ENCODE measurements at regions not wholly inside any gene's neighbourhood (a gene's known extent, or its start where the extent isn't known, plus 50 kb on each side); places are given as distances from the start of the nearest gene placed in this dataset.
A peak's percentile ranks its signal among the peaks of the same experiment; 100 is the strongest.

DNA sequence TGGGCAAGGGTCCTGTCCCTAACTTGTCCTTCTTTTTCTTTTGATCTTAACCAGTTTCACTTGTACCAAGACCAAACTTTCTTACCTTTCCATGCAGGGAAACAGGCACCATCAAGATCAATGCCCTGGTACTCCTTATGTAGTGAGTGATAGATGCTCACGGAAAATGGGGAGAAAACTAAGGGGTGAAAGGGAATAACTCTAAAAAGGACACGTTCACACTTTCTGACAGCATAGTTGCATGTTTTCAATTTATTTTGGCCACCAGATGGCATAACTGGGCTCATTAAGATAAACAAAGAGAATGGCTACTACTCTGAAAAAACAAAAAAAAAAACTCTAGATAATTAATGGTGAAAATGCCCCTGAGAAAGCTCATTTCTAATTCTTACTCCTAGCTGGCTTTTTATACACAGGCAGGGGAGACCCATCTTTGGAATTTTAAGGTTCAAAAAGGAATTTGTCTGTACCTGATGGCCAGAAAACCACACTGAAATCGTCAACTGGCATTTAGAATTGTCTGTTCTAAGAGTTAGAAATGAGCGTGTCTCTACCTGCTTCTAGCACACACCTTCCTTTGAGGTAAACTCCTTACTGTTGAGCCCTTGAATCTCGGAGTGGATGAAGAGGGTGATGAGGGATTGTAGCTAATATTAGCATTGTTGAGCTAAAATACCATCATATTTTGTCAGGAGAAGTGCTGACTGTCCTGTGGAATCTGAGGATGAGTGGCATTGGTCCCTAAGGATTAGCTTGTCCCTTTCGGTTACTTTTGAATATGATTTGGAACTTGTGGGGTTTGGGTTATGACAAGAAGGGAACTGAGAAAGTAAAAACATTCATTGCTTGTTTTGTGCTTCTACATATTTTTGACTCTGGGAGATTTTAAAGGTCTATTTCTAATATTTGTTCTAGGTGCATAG, 62.2 kb upstream of the DDR1 start (continued):
- TF ChIP-seq BRCA1 (IDR thresholded peaks at IDR 0.05; ENCODE audit: low read depth, low read length) (no peak), KAT2A (conservative IDR thresholded peaks at IDR 0.05; ENCODE audit: control insufficient read depth, low read depth, low read length) (no peak), ZZZ3 (IDR thresholded peaks at IDR 0.05; ENCODE audit: control insufficient read depth, insufficient read length, low read depth) (no peak), IKZF2 (IDR thresholded peaks at IDR 0.05) (peak; percentile 82 to 88), SRF (IDR thresholded peaks at IDR 0.05; ENCODE audit: low read depth in 2 of 2, low read length in 2 of 2) (no peak), MXI1 (IDR thresholded peaks at IDR 0.05; ENCODE audit: low read depth, low read length) (no peak), NRF1 (conservative IDR thresholded peaks at IDR 0.05; ENCODE audit: low read depth, low read length) (no peak), POU2F2 (IDR thresholded peaks at IDR 0.05; ENCODE audit: borderline replicate concordance, low read depth, low read length) (no peak), CHD1 (IDR thresholded peaks at IDR 0.05; ENCODE audit: low read depth, low read length) (no peak), NR2C2 (IDR thresholded peaks at IDR 0.05; ENCODE audit: borderline replicate concordance, control insufficient read depth, insufficient read length, low read depth) (no peak), POLR2AphosphoS5 (IDR thresholded peaks at IDR 0.05; ENCODE audit: low read length) (no peak), EZH2 (IDR thresholded peaks at IDR 0.05; ENCODE audit: borderline replicate concordance, control insufficient read depth, low read depth, low read length) (no peak), JUNB (IDR thresholded peaks at IDR 0.05) (no peak; the same call in 1 of the 2 replicates), SREBF1 (IDR thresholded peaks at IDR 0.05; ENCODE audit: low read length) (no peak), HCFC1 (IDR thresholded peaks at IDR 0.05; ENCODE audit: low read length) (no peak), ZNF384 (IDR thresholded peaks at IDR 0.05; ENCODE audit: borderline replicate concordance, low read depth, low read length) (peak; percentile 71)
- TF ChIP-seq, protein P1, sequence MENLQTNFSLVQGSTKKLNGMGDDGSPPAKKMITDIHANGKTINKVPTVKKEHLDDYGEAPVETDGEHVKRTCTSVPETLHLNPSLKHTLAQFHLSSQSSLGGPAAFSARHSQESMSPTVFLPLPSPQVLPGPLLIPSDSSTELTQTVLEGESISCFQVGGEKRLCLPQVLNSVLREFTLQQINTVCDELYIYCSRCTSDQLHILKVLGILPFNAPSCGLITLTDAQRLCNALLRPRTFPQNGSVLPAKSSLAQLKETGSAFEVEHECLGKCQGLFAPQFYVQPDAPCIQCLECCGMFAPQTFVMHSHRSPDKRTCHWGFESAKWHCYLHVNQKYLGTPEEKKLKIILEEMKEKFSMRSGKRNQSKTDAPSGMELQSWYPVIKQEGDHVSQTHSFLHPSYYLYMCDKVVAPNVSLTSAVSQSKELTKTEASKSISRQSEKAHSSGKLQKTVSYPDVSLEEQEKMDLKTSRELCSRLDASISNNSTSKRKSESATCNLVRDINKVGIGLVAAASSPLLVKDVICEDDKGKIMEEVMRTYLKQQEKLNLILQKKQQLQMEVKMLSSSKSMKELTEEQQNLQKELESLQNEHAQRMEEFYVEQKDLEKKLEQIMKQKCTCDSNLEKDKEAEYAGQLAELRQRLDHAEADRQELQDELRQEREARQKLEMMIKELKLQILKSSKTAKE (IDR thresholded peaks at IDR 0.05; ENCODE audit: low read depth, poor library complexity, severe bottlenecking) = peak; percentile 43
- TF ChIP-seq, protein P2, sequence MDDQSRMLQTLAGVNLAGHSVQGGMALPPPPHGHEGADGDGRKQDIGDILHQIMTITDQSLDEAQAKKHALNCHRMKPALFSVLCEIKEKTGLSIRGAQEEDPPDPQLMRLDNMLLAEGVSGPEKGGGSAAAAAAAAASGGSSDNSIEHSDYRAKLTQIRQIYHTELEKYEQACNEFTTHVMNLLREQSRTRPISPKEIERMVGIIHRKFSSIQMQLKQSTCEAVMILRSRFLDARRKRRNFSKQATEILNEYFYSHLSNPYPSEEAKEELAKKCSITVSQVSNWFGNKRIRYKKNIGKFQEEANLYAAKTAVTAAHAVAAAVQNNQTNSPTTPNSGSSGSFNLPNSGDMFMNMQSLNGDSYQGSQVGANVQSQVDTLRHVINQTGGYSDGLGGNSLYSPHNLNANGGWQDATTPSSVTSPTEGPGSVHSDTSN (IDR thresholded peaks at IDR 0.05; ENCODE audit: insufficient replicate concordance, low read depth, low read length) = no peak
- TF ChIP-seq, protein P3, sequence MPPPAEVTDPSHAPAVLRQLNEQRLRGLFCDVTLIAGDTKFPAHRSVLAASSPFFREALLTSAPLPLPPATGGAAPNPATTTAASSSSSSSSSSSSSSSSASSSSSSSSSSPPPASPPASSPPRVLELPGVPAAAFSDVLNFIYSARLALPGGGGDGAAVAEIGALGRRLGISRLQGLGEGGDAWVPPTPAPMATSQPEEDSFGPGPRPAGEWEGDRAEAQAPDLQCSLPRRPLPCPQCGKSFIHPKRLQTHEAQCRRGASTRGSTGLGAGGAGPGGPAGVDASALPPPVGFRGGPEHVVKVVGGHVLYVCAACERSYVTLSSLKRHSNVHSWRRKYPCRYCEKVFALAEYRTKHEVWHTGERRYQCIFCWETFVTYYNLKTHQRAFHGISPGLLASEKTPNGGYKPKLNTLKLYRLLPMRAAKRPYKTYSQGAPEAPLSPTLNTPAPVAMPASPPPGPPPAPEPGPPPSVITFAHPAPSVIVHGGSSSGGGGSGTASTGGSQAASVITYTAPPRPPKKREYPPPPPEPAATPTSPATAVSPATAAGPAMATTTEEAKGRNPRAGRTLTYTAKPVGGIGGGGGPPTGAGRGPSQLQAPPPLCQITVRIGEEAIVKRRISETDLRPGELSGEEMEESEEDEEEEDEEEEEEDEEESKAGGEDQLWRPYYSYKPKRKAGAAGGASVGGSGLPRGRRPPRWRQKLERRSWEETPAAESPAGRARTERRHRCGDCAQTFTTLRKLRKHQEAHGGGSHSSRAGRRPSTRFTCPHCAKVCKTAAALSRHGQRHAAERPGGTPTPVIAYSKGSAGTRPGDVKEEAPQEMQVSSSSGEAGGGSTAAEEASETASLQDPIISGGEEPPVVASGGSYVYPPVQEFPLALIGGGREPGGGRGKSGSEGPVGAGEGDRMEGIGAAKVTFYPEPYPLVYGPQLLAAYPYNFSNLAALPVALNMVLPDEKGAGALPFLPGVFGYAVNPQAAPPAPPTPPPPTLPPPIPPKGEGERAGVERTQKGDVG (CRISPR knock-in tag; IDR thresholded peaks at IDR 0.05) = no peak
- TF ChIP-seq, protein P4, sequence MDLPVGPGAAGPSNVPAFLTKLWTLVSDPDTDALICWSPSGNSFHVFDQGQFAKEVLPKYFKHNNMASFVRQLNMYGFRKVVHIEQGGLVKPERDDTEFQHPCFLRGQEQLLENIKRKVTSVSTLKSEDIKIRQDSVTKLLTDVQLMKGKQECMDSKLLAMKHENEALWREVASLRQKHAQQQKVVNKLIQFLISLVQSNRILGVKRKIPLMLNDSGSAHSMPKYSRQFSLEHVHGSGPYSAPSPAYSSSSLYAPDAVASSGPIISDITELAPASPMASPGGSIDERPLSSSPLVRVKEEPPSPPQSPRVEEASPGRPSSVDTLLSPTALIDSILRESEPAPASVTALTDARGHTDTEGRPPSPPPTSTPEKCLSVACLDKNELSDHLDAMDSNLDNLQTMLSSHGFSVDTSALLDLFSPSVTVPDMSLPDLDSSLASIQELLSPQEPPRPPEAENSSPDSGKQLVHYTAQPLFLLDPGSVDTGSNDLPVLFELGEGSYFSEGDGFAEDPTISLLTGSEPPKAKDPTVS (IDR thresholded peaks at IDR 0.05; ENCODE audit: low read depth, low read length) = no peak

Measured in GM12878 (cell line).